H9 (cell line): ENCODE measurements at regions not wholly inside any gene's neighbourhood (a gene's known extent, or its start where the extent isn't known, plus 50 kb on each side); places are given as distances from the start of the nearest gene placed in this dataset.

Experiments
- DNase-seq: peaks from one replicate; pipeline ENCODE4 v3.0.0-alpha.2; 2017
- H2AFZ ChIP-seq: one replicate; pipeline ENCODE4 v1.6.1; 2013; ENCODE audit warnings: mild to moderate bottlenecking, low read length, control low read depth, moderate library complexity
- H2AK5ac ChIP-seq: 2 replicates; pipeline ENCODE4 v1.6.1; 2013; ENCODE audit warnings: low read length, control low read depth, mixed read lengths; ENCODE audit not compliant: insufficient read length
- H2BK120ac ChIP-seq: one replicate; pipeline ENCODE4 v1.6.1; 2013; ENCODE audit warnings: low read depth, mild to moderate bottlenecking, low read length, control low read depth, inconsistent platforms; ENCODE audit not compliant: poor library complexity, severe bottlenecking
- H2BK12ac ChIP-seq: 2 replicates; pipeline ENCODE4 v1.6.1; 2013; ENCODE audit warnings: low read length, control low read depth, mixed read lengths, low read depth; ENCODE audit not compliant: insufficient read length
- H2BK15ac ChIP-seq: 2 replicates; pipeline ENCODE4 v1.6.1; 2013; ENCODE audit warnings: low read depth, low read length, control low read depth
- H2BK20ac ChIP-seq: one replicate; pipeline ENCODE4 v1.6.1; 2013; ENCODE audit warnings: low read depth, mild to moderate bottlenecking, low read length, control low read depth, inconsistent platforms; ENCODE audit not compliant: poor library complexity, severe bottlenecking
- H2BK5ac ChIP-seq: 2 replicates; pipeline ENCODE4 v1.6.1; 2013; ENCODE audit warnings: low read length, control low read depth, mixed read lengths; ENCODE audit not compliant: insufficient read length
- H3K14ac ChIP-seq: 2 replicates; pipeline ENCODE4 v1.6.1; 2013; ENCODE audit warnings: low read length, control low read depth; ENCODE audit not compliant: insufficient read depth
- H3K18ac ChIP-seq: 2 replicates; pipeline ENCODE4 v1.6.1; 2013; ENCODE audit warnings: low read depth, mild to moderate bottlenecking, mixed read lengths, low read length, control low read depth; ENCODE audit not compliant: insufficient read length
- H3K23ac ChIP-seq: 2 replicates; pipeline ENCODE4 v1.6.1; 2013; ENCODE audit warnings: low read length, control low read depth, mixed read lengths, low read depth; ENCODE audit not compliant: insufficient read length
- H3K23me2 ChIP-seq: 2 replicates; pipeline ENCODE4 v1.6.1; 2013; ENCODE audit warnings: low read depth, mild to moderate bottlenecking, mixed read lengths, low read length, control low read depth; ENCODE audit not compliant: insufficient read length, poor library complexity, severe bottlenecking
- H3K27ac ChIP-seq: 2 replicates; pipeline ENCODE4 v1.5.1; 2013; ENCODE audit warnings: low read length, control low read depth, mixed read lengths, low read depth; ENCODE audit not compliant: insufficient read length
- H3K27me3 ChIP-seq: 2 replicates; pipeline ENCODE4 v1.6.1; 2013; ENCODE audit warnings: low read length, control low read depth, inconsistent platforms; ENCODE audit not compliant: insufficient read depth
- H3K4ac ChIP-seq: 2 replicates; pipeline ENCODE4 v1.6.1; 2013; ENCODE audit warnings: low read depth, mild to moderate bottlenecking, control low read depth, inconsistent platforms, low read length, moderate library complexity
- H3K4me1 ChIP-seq: 2 replicates; pipeline ENCODE4 v1.6.1; 2013; ENCODE audit warnings: low read length, control low read depth, inconsistent platforms; ENCODE audit not compliant: insufficient read depth
- H3K4me2 ChIP-seq: 2 replicates; pipeline ENCODE4 v1.6.1; 2013; ENCODE audit warnings: low read length, control low read depth, mixed read lengths; ENCODE audit not compliant: insufficient read length, insufficient read depth
- H3K56ac ChIP-seq: 2 replicates; pipeline ENCODE4 v1.6.1; 2013; ENCODE audit warnings: low read depth, mild to moderate bottlenecking, mixed read lengths, low read length, control low read depth; ENCODE audit not compliant: insufficient read length
- H3K79me1 ChIP-seq: 2 replicates; pipeline ENCODE4 v1.6.1; 2013; ENCODE audit warnings: low read depth, mild to moderate bottlenecking, moderate library complexity, low read length, control low read depth, inconsistent platforms; ENCODE audit not compliant: insufficient read depth, poor library complexity, severe bottlenecking
- H3K79me2 ChIP-seq: 2 replicates; pipeline ENCODE4 v1.6.1; 2013; ENCODE audit warnings: low read length, control low read depth, inconsistent platforms; ENCODE audit not compliant: insufficient read depth
- H3K9ac ChIP-seq: 2 replicates; pipeline ENCODE4 v1.6.1; 2013; ENCODE audit warnings: low read length, control low read depth, mixed read lengths; ENCODE audit not compliant: insufficient read length; ENCODE audit errors: extremely low read depth
- H3K9me3 ChIP-seq: one replicate; pipeline ENCODE4 v1.6.1; 2013; ENCODE audit warnings: low read depth, low read length, inconsistent platforms; ENCODE audit not compliant: control insufficient read depth
- H3T11ph ChIP-seq: one replicate; pipeline ENCODE4 v1.6.1; 2013; ENCODE audit warnings: mild to moderate bottlenecking, low read length, control low read depth, inconsistent platforms
- H4K20me1 ChIP-seq: one replicate; pipeline ENCODE4 v1.6.1; 2013; ENCODE audit not compliant: control insufficient read depth, insufficient read length, insufficient read depth
- H4K5ac ChIP-seq: 2 replicates; pipeline ENCODE4 v1.6.1; 2013; ENCODE audit warnings: low read depth, mild to moderate bottlenecking, mixed read lengths, low read length, control low read depth; ENCODE audit not compliant: insufficient read length
- H4K8ac ChIP-seq: replicated peaks from 2 replicates; pipeline ENCODE4 v1.6.1; 2013; ENCODE audit warnings: low read length, control low read depth, mixed read lengths, low read depth; ENCODE audit not compliant: insufficient read length
- H4K91ac ChIP-seq: 2 replicates; pipeline ENCODE4 v1.6.1; 2013; ENCODE audit warnings: low read depth, mild to moderate bottlenecking, moderate library complexity, mixed read lengths, low read length, control low read depth; ENCODE audit not compliant: insufficient read length
- H3K27ac Mint-ChIP-seq, 3 experiments: 2 replicates in 2 of 3; 3 replicates in 1 of 3; pipeline ENCODE4 v1.8.0; 2020 to 2021; ENCODE audit warnings: mixed read lengths in 3 of 3, mild to moderate bottlenecking in 1 of 3, moderate library complexity in 1 of 3
- H3K27me3 Mint-ChIP-seq: 2 replicates; pipeline ENCODE4 v1.8.0; 2021; ENCODE audit warnings: low read depth, mild to moderate bottlenecking, moderate library complexity, mixed read lengths
- H3K36me3 Mint-ChIP-seq, 3 experiments: 2 replicates in 2 of 3; 3 replicates in 1 of 3; pipeline ENCODE4 v1.8.0; 2020 to 2021; ENCODE audit warnings: low read depth in 3 of 3, mixed read lengths in 3 of 3; ENCODE audit not compliant: insufficient read depth in 1 of 3
- H3K4me1 Mint-ChIP-seq, 2 experiments: 2 replicates each; pipeline ENCODE4 v1.8.0; 2020; ENCODE audit warnings: mixed read lengths in 2 of 2
- H3K4me3 Mint-ChIP-seq, 2 experiments: 2 replicates in 1 of 2; 3 replicates in 1 of 2; pipeline ENCODE4 v1.8.0; 2020 to 2021; ENCODE audit warnings: mild to moderate bottlenecking in 2 of 2, mixed read lengths in 2 of 2, moderate library complexity in 1 of 2
- H3K9me3 Mint-ChIP-seq, 2 experiments: 2 replicates in 1 of 2; 3 replicates in 1 of 2; pipeline ENCODE4 v1.8.0; 2020; ENCODE audit warnings: mild to moderate bottlenecking in 2 of 2, mixed read lengths in 2 of 2, moderate library complexity in 1 of 2
- CTCF ChIP-seq: fragments of 200-600 bp; sonication (generic); conservative IDR thresholded peaks from 3 replicates; pipeline ENCODE4 v1.8.0; 2021; ENCODE audit warnings: antibody characterized with exemption, mild to moderate bottlenecking
- WGBS: extraction: QIAGEN DNeasy Blood & Tissue Kit; methylation state at CpG from one replicate; pipeline ENCODE4 v1.1.7; 2013; ENCODE audit warnings: missing lambda C conversion rate, low lambda C conversion rate, mixed read lengths; ENCODE audit not compliant: insufficient read length; ENCODE audit errors: extremely low coverage; 5-methylcytosine and 5-hydroxymethylcytosine counted together

DNA sequence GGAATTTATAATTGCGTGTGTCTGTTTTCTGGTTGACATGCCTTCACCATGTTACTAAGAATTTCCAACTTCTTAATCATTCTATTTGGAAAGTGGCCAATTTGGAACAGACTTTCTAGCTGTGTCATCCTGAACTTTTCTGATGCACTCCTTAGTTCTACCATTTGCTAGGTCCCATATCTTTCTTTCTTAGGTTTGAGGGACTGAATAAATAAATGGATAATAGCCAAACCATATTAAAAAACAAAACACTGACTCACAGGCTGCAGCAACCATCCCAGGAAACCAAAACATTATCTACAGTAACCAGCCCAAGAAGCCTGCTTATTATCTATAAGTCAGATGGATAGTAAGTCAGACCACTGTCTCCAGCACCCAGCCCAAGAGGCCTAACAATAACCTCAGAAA, 57.5 kb upstream of the PLET1 start:
- no peak overlapping the region for H2BK12ac ChIP-seq
- peaks cover 4% of the 10 kb centered on the region in 2 experiments; a peak in 4 of 5 replicates for H3K9me3 Mint-ChIP-seq
- H3K4me1 ChIP-seq, result peaks cover 7% of the 10 kb centered on the region
- H3K27ac Mint-ChIP-seq, result no peak overlapping the region
- no peak overlapping the region for H3K4me3 Mint-ChIP-seq
- no peak overlapping the region for H4K8ac ChIP-seq
- no peak overlapping the region for H3K56ac ChIP-seq
- H3K23ac ChIP-seq, result no peak overlapping the region
- H3K27ac ChIP-seq, result no peak overlapping the region
- H3K9ac ChIP-seq, result no peak overlapping the region
- H3K27me3 Mint-ChIP-seq, result peaks cover 5% of the 10 kb centered on the region
- no peak overlapping the region for H2BK120ac ChIP-seq
- DNase-seq, result no peak
- no peaks in the 10 kb centered on the region for H3K79me2 ChIP-seq
- H3K79me1 ChIP-seq, result no peaks in the 10 kb centered on the region
- H2BK20ac ChIP-seq, result no peak overlapping the region
- H4K5ac ChIP-seq, result no peak overlapping the region
- no peak overlapping the region for H2BK5ac ChIP-seq
- TF ChIP-seq CTCF, result no peak
- no peaks in the 10 kb centered on the region for H3K23me2 ChIP-seq
- no peak overlapping the region for H3K14ac ChIP-seq
- no peak overlapping the region for H3K4ac ChIP-seq
- no peak overlapping the region for H4K91ac ChIP-seq
- no peaks in the 10 kb centered on the region for H4K20me1 ChIP-seq
- H2AFZ ChIP-seq, result no peak overlapping the region
- no peak overlapping the region for H3K4me2 ChIP-seq
- peaks cover 17 to 28% of the 10 kb centered on the region in 2 experiments for H3K4me1 Mint-ChIP-seq
- H2BK15ac ChIP-seq, result no peak overlapping the region
- no peaks in the 10 kb centered on the region for H3K27me3 ChIP-seq
- no peaks in the 10 kb centered on the region for H3K9me3 ChIP-seq
- no peak overlapping the region for H3K18ac ChIP-seq
- WGBS, result no CpG with 5 or more reads among the region's 1 CpG
- H3T11ph ChIP-seq, result no peak overlapping the region
- no peak overlapping the region for H2AK5ac ChIP-seq
- peaks cover 0 to 3% (median 0%) of the 10 kb centered on the region in 3 experiments; a peak in 3 of 7 replicates for H3K36me3 Mint-ChIP-seq
